ENCODE measurements at regions not wholly inside any gene's neighbourhood (a gene's known extent, or its start where the extent isn't known, plus 50 kb on each side); places are given as distances from the start of the nearest gene placed in this dataset.

- DNase-seq = no peak
Observed at GRCh38 chr4:137039370-137039769, 492.9 kb downstream of the PCDH18 start.

GRCh38 chr4:137032222-137032621 lies 500.1 kb downstream of the PCDH18 start:
- no peak for DNase-seq

- DNase-seq = no peak
Observed at GRCh38 chr4:137029026-137029425, 503.3 kb downstream of the PCDH18 start.

GRCh38 chr4:137025484-137026059 lies 506.7 kb downstream of the PCDH18 start:
- DNase-seq = no peak

GRCh38 chr4:137015426-137016409 lies 516.6 kb downstream of the PCDH18 start:
- DNase-seq = no peak

GRCh38 chr4:137000432-137000831 lies 531.9 kb downstream of the PCDH18 start:
- no peak for DNase-seq

- no peak for DNase-seq
Observed at GRCh38 chr4:136992032-136992431, 540.3 kb downstream of the PCDH18 start.

- peak; percentile 34 for DNase-seq
Observed at GRCh38 chr4:136985683-136986082, 546.6 kb downstream of the PCDH18 start.

GRCh38 chr4:136967069-136967468 lies 565.2 kb downstream of the PCDH18 start:
- no peak for DNase-seq

GRCh38 chr4:136965478-136965877 lies 566.8 kb downstream of the PCDH18 start:
- DNase-seq = peak; percentile 10

GRCh38 chr4:136962868-136963267 lies 569.4 kb downstream of the PCDH18 start:
- DNase-seq = no peak

GRCh38 chr4:136946307-136946907 lies 585.9 kb downstream of the PCDH18 start:
- no peak for DNase-seq

GRCh38 chr4:136939781-136940180 lies 592.5 kb downstream of the PCDH18 start:
- DNase-seq = no peak

- no peak for DNase-seq
Observed at GRCh38 chr4:136935871-136936270, 596.4 kb downstream of the PCDH18 start.

- DNase-seq = no peak
Observed at GRCh38 chr4:136935305-136935704, 597.0 kb downstream of the PCDH18 start.

- DNase-seq = no peak
Observed at GRCh38 chr4:136934601-136935000, 597.7 kb downstream of the PCDH18 start.

- DNase-seq = no peak
Observed at GRCh38 chr4:136931781-136932180, 600.5 kb downstream of the PCDH18 start.

- no peak for DNase-seq
Observed at GRCh38 chr4:136928957-136929411, 603.3 kb downstream of the PCDH18 start.

- no peak for DNase-seq
Observed at GRCh38 chr4:136927172-136927571, 605.1 kb downstream of the PCDH18 start.

GRCh38 chr4:136925203-136925602 lies 607.1 kb downstream of the PCDH18 start:
- DNase-seq = no peak

- no peak for DNase-seq
Observed at GRCh38 chr4:136922066-136922465, 610.2 kb downstream of the PCDH18 start.

GRCh38 chr4:136920092-136920881 lies 612.0 kb downstream of the PCDH18 start:
- DNase-seq = peak; percentile 16

- no peak for DNase-seq
Observed at GRCh38 chr4:136918772-136919171, 613.5 kb downstream of the PCDH18 start.
